Astrocyte (in vitro differentiated cells and primary cell): ENCODE measurements at regions not wholly inside any gene's neighbourhood (a gene's known extent, or its start where the extent isn't known, plus 50 kb on each side); places are given as distances from the start of the nearest gene placed in this dataset.

Experiments used
- EZH2 ChIP-seq: IDR thresholded peaks from 2 replicates; pipeline ENCODE4 v1.6.1; 2012; ENCODE audit warnings: mild to moderate bottlenecking, low read length, inconsistent platforms; ENCODE audit not compliant: insufficient read depth
- TF ChIP-seq, protein P1 (sequence below): IDR thresholded peaks from 2 replicates; pipeline ENCODE4 v1.5.1; 2011; ENCODE audit warnings: low read depth, mild to moderate bottlenecking, inconsistent platforms, low read length, moderate library complexity; ENCODE audit not compliant: insufficient read depth

DNA sequence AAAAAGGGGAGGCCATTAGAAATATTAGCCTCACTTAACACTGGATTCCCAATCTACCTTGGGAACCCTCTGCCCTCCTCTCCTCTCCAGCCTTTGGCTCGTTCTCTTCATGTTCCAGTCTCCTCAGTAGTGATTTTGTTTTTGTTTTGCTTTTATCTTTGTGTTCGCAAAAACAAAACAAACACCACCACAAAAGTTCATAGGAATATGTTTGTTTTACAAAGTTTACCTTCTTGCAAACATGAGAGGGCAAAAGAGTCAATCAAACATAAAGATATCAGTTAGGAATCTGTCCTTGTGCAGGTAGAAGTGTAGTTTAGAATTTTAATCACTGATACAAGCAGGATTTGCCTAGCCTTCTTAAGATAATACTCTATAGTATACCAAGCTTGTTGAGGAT is 179.7 kb upstream of the GUCY1A2 start:
- TF ChIP-seq, protein P1, sequence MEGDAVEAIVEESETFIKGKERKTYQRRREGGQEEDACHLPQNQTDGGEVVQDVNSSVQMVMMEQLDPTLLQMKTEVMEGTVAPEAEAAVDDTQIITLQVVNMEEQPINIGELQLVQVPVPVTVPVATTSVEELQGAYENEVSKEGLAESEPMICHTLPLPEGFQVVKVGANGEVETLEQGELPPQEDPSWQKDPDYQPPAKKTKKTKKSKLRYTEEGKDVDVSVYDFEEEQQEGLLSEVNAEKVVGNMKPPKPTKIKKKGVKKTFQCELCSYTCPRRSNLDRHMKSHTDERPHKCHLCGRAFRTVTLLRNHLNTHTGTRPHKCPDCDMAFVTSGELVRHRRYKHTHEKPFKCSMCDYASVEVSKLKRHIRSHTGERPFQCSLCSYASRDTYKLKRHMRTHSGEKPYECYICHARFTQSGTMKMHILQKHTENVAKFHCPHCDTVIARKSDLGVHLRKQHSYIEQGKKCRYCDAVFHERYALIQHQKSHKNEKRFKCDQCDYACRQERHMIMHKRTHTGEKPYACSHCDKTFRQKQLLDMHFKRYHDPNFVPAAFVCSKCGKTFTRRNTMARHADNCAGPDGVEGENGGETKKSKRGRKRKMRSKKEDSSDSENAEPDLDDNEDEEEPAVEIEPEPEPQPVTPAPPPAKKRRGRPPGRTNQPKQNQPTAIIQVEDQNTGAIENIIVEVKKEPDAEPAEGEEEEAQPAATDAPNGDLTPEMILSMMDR: no peak
- TF ChIP-seq EZH2: no peak
